Mucosa of stomach (tissue), 1 donor: ENCODE measurements at regions not wholly inside any gene's neighbourhood (a gene's known extent, or its start where the extent isn't known, plus 50 kb on each side); places are given as distances from the start of the nearest gene placed in this dataset.
"Not testable (repeated sequence)": the region's sequence is repeated elsewhere in the genome, so short reads cannot be mapped to it uniquely, and the experiment has no call there.

Experiments used
- H3K27me3 ChIP-seq: one replicate; pipeline ENCODE4 v1.7.0; 2013; ENCODE audit warnings: mild to moderate bottlenecking, low read length; ENCODE audit not compliant: control insufficient read depth, insufficient read depth
- H3K36me3 ChIP-seq: one replicate; pipeline ENCODE4 v1.7.0; 2013; ENCODE audit warnings: low read length; ENCODE audit not compliant: control insufficient read depth, insufficient read depth
- H3K4me1 ChIP-seq: one replicate; pipeline ENCODE4 v1.7.0; 2013; ENCODE audit warnings: mild to moderate bottlenecking, low read length; ENCODE audit not compliant: control insufficient read depth, insufficient read depth
- H3K4me3 ChIP-seq: one replicate; pipeline ENCODE4 v1.7.0; 2013; ENCODE audit warnings: low read length
- H3K9ac ChIP-seq: one replicate; pipeline ENCODE4 v1.7.0; 2013; ENCODE audit warnings: mild to moderate bottlenecking, low read length, moderate library complexity
- H3K9me3 ChIP-seq: one replicate; pipeline ENCODE4 v1.7.0; 2013; ENCODE audit warnings: mild to moderate bottlenecking, low read length, moderate library complexity; ENCODE audit not compliant: control insufficient read depth
- donor health status: Pancreatic carcinoma.

DNA sequence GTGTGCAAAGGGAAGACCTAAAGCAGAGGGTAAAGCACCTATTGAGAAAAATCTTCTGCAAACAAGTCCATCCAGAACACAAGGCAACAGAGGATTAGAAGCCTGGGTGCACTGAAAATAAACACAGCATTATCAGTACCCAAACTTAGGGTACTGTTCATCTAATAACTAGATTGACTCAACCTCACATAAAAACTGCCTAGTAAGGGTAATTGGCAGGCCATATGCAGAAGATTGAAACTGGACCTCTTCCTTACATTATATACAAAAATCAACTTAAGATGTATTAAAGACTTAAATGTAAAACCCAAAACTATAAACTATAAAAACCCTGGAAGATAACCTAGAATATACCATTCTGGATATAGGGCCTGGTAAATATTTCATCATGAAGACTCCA is 91.2 kb upstream of the SIRPG start:
- Histone ChIP-seq H3K27me3 (no peaks in the 10 kb centered on the region), H3K9me3 (no peaks in the 10 kb centered on the region), H3K36me3 (no peaks in the 10 kb centered on the region), H3K4me3 (no peak overlapping the region), H3K4me1 (no peaks in the 10 kb centered on the region), H3K9ac (no peak overlapping the region)

GRCh38 chr20:1747953-1748577 is 90.5 kb upstream of the SIRPG start:
- Histone ChIP-seq H3K4me3 (no peak overlapping the region), H3K4me1 (no peaks in the 10 kb centered on the region), H3K9ac (no peak overlapping the region), H3K36me3 (no peaks in the 10 kb centered on the region), H3K27me3 (no peaks in the 10 kb centered on the region), H3K9me3 (no peaks in the 10 kb centered on the region)

GRCh38 chr20:1742049-1742434 is 84.5 kb upstream of the SIRPG start:
- not testable (repeated sequence) for H3K4me3 ChIP-seq, H3K36me3 ChIP-seq, H3K9ac ChIP-seq, H3K4me1 ChIP-seq, H3K9me3 ChIP-seq, H3K27me3 ChIP-seq

DNA sequence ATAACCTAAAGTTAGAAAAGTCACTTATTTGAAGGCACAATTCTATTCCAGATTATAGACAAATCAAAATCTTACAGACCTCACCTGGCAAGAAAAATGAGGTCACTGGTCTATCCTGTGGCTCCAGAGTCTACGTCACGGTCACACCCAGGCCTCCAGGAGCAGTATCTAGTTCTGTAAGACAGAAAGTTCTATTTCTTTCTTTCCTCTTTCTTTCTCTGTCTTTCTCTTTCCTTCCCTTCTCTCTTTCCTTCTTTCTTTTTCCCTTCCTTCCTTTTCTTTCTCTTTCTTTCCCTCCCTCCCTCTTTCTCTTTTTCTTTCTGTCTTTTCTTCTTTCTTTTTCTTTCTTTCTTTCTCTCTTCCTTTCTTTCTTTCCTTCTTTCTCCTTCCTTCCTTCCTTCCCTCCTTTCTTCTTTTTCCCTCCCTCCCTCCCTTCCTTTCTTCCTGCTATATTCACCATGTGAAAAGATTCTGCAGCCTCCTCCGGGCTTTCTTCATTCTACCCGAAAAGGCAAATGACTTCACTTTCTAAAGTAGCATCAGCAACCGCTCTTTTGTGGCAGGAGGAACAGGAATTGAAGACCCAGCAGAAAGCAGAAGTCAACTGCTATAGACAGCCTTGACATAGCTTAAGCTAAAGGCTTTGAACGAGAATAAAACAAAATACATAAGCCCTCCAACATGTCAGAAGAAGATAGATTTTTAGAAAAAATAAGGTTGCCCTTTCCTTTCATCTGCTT is 83.9 kb upstream of the SIRPG start:
- Histone ChIP-seq H3K27me3 (no peaks in the 10 kb centered on the region), H3K4me1 (no peaks in the 10 kb centered on the region), H3K36me3 (no peaks in the 10 kb centered on the region), H3K4me3 (no peak overlapping the region), H3K9me3 (no peaks in the 10 kb centered on the region), H3K9ac (no peak overlapping the region)

GRCh38 chr20:1737134-1737533 is 79.6 kb upstream of the SIRPG start:
- H3K9me3 ChIP-seq, result no peaks in the 10 kb centered on the region
- no peaks in the 10 kb centered on the region for H3K36me3 ChIP-seq
- H3K9ac ChIP-seq, result no peak overlapping the region
- no peaks in the 10 kb centered on the region for H3K4me1 ChIP-seq
- H3K27me3 ChIP-seq, result no peaks in the 10 kb centered on the region
- no peak overlapping the region for H3K4me3 ChIP-seq

- Histone ChIP-seq H3K4me1 (no peaks in the 10 kb centered on the region), H3K4me3 (no peak overlapping the region), H3K27me3 (no peaks in the 10 kb centered on the region), H3K36me3 (no peaks in the 10 kb centered on the region), H3K9ac (no peak overlapping the region), H3K9me3 (no peaks in the 10 kb centered on the region)
These were observed 78.0 kb upstream of the SIRPG start for GRCh38 chr20:1735417-1736089.

DNA sequence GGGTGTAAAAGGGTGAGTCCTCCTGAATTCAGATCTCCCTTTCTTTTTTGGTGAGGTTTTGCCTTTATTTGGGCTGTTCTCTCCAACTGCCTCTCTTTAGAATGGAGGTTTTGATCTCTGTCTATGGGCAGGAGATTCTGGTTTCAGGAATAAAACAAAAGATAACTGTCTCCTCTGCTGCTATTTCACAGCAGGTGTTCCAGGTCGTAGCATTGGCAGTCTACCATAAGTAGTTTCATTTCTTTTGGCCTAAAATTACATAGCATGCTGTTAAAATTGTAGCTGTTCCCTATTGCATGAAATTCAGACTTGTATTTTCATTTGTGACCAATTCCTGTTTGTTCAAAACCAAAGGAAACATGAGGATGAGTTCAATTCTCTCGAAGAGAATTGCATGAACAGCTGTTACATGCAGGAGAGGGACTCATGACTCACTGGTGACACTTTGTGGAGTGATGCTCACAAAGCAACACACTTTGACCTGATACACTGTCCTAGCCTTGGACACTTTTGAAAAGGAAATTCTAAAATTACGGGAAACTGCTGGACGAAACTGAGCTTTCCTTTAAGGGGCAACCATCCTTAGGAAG is 76.8 kb upstream of the SIRPG start:
- H3K4me1 ChIP-seq, result no peaks in the 10 kb centered on the region
- H3K9ac ChIP-seq, result no peak overlapping the region
- no peaks in the 10 kb centered on the region for H3K36me3 ChIP-seq
- no peaks in the 10 kb centered on the region for H3K9me3 ChIP-seq
- H3K4me3 ChIP-seq, result no peak overlapping the region
- no peaks in the 10 kb centered on the region for H3K27me3 ChIP-seq

DNA sequence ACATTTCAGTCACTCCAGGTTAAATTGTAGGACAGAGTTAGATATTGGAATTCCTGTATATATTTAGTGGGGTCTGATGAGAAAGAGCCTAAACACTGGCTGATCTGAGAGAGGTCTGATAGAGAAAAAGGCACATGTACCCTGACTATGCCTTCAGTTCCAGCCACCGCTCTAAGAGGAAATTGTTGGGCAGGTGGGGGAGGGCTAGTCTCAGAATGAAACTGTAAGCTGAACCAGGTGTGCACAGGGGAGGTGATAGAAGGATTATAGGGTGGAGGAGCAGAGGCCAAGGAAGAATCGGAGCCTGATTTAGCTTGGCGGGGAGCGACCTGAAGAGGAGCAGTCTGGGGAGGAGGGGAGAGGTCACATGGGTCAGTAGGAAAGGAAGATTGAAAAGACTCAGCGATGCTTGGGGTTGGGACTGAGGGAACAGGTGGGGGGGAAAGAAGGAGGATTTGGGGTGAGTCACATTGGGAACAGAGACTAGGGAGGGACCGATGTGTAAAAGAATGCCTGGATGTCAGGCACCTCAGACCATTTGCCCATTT is 74.3 kb upstream of the SIRPG start:
- not testable (repeated sequence) for H3K4me3 ChIP-seq, H3K9me3 ChIP-seq

DNA sequence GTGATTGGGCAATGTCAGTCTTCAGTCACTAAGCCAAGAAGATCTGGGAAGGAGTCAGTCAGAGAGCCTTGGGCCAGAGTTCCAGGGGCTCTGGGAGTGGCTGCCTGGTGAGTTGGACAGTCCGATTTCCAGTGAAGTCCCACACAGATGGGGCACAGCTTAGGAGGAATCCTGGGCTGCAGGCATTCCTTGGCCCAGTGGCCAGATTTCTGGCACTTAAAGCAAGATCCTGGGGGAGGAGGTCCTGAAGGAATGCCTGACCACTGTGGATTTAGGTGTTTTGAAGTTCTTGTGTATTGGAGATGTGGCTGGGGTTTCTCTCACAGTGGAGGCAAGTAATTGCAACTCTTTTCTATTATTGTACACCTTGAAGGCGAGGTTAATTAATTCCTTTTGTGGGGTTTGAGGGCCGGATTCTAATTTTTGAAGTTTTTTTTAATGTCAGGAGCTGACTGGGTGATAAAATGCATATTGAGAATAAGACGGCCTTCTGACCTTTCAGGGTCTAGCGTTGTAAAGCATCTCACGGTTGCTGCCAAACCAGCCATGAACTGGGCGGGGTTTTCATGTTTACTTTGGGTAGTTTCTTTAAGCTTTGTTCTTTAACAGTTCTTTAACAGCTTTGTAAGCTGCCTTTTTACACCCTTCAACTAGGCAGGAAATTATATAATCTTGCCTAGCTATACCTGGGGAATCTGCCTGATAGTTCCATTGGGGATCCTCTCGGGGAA is 73.6 kb upstream of the SIRPG start:
- H3K4me3 ChIP-seq, H3K36me3 ChIP-seq, H3K4me1 ChIP-seq, H3K9ac ChIP-seq, H3K9me3 ChIP-seq, H3K27me3 ChIP-seq: not testable (repeated sequence)

More for the DNA sequence above, 74.3 kb upstream of the SIRPG start:
- H3K4me1 ChIP-seq, H3K27me3 ChIP-seq, H3K9ac ChIP-seq, H3K36me3 ChIP-seq: not testable (repeated sequence)

DNA sequence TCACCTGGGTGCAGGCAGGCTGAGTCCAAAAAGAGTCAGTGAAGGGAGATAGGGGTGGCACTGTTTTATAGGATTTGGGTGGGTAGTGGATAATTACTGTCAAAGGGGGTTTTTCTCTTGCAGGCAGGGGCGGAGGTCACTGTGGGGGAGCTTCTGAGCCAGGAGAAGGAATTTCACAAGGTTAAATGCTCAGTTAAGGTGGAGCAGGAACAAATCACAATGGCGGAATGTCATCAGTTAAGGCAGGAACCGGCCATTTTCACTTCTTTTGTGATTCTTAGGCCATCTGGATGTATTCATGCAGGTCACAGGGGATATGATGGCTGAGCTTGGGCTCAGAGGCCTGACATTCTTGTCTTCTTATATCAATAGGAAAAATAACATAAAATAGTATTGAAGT is 69.7 kb upstream of the SIRPG start:
- not testable (repeated sequence) for H3K36me3 ChIP-seq, H3K4me1 ChIP-seq, H3K9me3 ChIP-seq, H3K9ac ChIP-seq, H3K27me3 ChIP-seq, H3K4me3 ChIP-seq

- H3K9me3 ChIP-seq, result no peaks in the 10 kb centered on the region
- no peaks in the 10 kb centered on the region for H3K36me3 ChIP-seq
- no peaks in the 10 kb centered on the region for H3K4me1 ChIP-seq
- H3K9ac ChIP-seq, result no peak overlapping the region
- H3K27me3 ChIP-seq, result no peaks in the 10 kb centered on the region
- no peak overlapping the region for H3K4me3 ChIP-seq
These were observed 67.3 kb upstream of the SIRPG start for GRCh38 chr20:1724901-1725300.
